ENCODE measurements at regions not wholly inside any gene's neighbourhood (a gene's known extent, or its start where the extent isn't known, plus 50 kb on each side); places are given as distances from the start of the nearest gene placed in this dataset.
"Not testable (repeated sequence)": the region's sequence is repeated elsewhere in the genome, so short reads cannot be mapped to it uniquely, and the experiment has no call there.

GRCh38 chr4:79662651-79663050 is 254.6 kb upstream of the GK2 start:
- TF ChIP-seq CTCF (IDR thresholded peaks at IDR 0.05): no peak
- no peaks in the 10 kb centered on the region for H3K36me3 ChIP-seq
- DNase-seq (no peak), ATAC-seq (no peak)
- H3K4me3 ChIP-seq: no peak overlapping the region
- no peaks in the 10 kb centered on the region for H3K9me3 ChIP-seq
- H3K4me1 ChIP-seq: no peaks in the 10 kb centered on the region
- H3K27ac ChIP-seq: no peak overlapping the region
- intact Hi-C loops (cut with DNase I): no loop called here
- H3K27me3 ChIP-seq: no peaks in the 10 kb centered on the region

- DNase-seq (no peak), ATAC-seq (no peak)
- Histone ChIP-seq H3K9me3 (no peaks in the 10 kb centered on the region), H3K36me3 (no peaks in the 10 kb centered on the region), H3K27me3 (no peaks in the 10 kb centered on the region), H3K27ac (no peak overlapping the region), H3K4me3 (no peak overlapping the region), H3K4me1 (no peaks in the 10 kb centered on the region)
- TF ChIP-seq CTCF (IDR thresholded peaks at IDR 0.05): no peak
- intact Hi-C loops (cut with DNase I): no loop called here
Observed at GRCh38 chr4:79661196-79661595, 253.2 kb upstream of the GK2 start.

- ATAC-seq; H3K27me3 ChIP-seq; DNase-seq; intact Hi-C loops (cut with DNase I); H3K27ac ChIP-seq; H3K9me3 ChIP-seq; H3K4me3 ChIP-seq; H3K4me1 ChIP-seq; H3K36me3 ChIP-seq: not testable (repeated sequence)
Observed at GRCh38 chr4:79659308-79659870, 251.4 kb upstream of the GK2 start.

- H3K27me3 ChIP-seq: no peaks in the 10 kb centered on the region
- no peaks in the 10 kb centered on the region for H3K4me1 ChIP-seq
- TF ChIP-seq CTCF (IDR thresholded peaks at IDR 0.05): no peak
- H3K9me3 ChIP-seq: no peaks in the 10 kb centered on the region
- H3K36me3 ChIP-seq: no peaks in the 10 kb centered on the region
- H3K4me3 ChIP-seq: no peak overlapping the region
- ATAC-seq (no peak), DNase-seq (no peak)
- H3K27ac ChIP-seq: no peak overlapping the region
- intact Hi-C loops (cut with DNase I): no loop called here
Observed at GRCh38 chr4:79657379-79657778, 249.4 kb upstream of the GK2 start.

GRCh38 chr4:79653871-79654270 is 245.8 kb upstream of the GK2 start:
- peak; percentile 43 for ATAC-seq
- H3K27me3 ChIP-seq: no peaks in the 10 kb centered on the region
- H3K27ac ChIP-seq: no peak overlapping the region
- H3K36me3 ChIP-seq: no peaks in the 10 kb centered on the region
- TF ChIP-seq CTCF (IDR thresholded peaks at IDR 0.05): no peak
- H3K4me1 ChIP-seq: no peaks in the 10 kb centered on the region
- H3K9me3 ChIP-seq: no peaks in the 10 kb centered on the region
- H3K4me3 ChIP-seq: no peak overlapping the region
- intact Hi-C loops (cut with DNase I): no loop called here
- DNase-seq: peak; percentile 35

GRCh38 chr4:79652738-79653137 is 244.7 kb upstream of the GK2 start:
- intact Hi-C loops (cut with DNase I): no loop called here
- no peak for ATAC-seq
- H3K4me1 ChIP-seq: no peaks in the 10 kb centered on the region
- no peak for TF ChIP-seq CTCF (IDR thresholded peaks at IDR 0.05)
- no peak for DNase-seq
- H3K27ac ChIP-seq: no peak overlapping the region
- H3K4me3 ChIP-seq: no peak overlapping the region
- H3K9me3 ChIP-seq: no peaks in the 10 kb centered on the region
- no peaks in the 10 kb centered on the region for H3K36me3 ChIP-seq
- H3K27me3 ChIP-seq: no peaks in the 10 kb centered on the region

Data from upper lobe of right lung (tissue), 1 donor.